B cell (primary cell): ENCODE measurements at regions not wholly inside any gene's neighbourhood (a gene's known extent, or its start where the extent isn't known, plus 50 kb on each side); places are given as distances from the start of the nearest gene placed in this dataset.

ENCODE experiments used
- ATAC-seq: fragments of 200-7000 bp; cut with Tn5 transposase; one replicate; pipeline ENCODE4 v1.10.0; 2021; ENCODE audit warnings: low read depth, mild to moderate bottlenecking, moderate number of reproducible peaks, moderate library complexity
- CTCF ChIA-PET: fragments of 350-600 bp; sonication (Branson Sonifier 250); formaldehyde crosslinking; loops from one replicate; lab custom pipeline; 2021; ENCODE audit warnings: antibody characterized with exemption, inconsistent platforms; lab: Charles Lee
- POLR2A ChIA-PET: fragments of 350-600 bp; sonication (Branson Sonifier 250); formaldehyde crosslinking; loops from one replicate; lab custom pipeline; 2021; ENCODE audit warnings: antibody characterized with exemption; lab: Charles Lee
- DNase-seq: peaks from one replicate; pipeline ENCODE4 v3.0.0; 2013
- H2AFZ ChIP-seq: 2 replicates; pipeline ENCODE4 v1.6.1; 2012; ENCODE audit warnings: mild to moderate bottlenecking, low read depth, low read length; ENCODE audit not compliant: insufficient read depth, poor library complexity, severe bottlenecking
- H3K27ac ChIP-seq, 2 donors: 1 replicate in 1 of 2; 2 replicates in 1 of 2; pipeline ENCODE4 v1.5.1; 2012 to 2013; ENCODE audit warnings: low read length in 2 of 2, mild to moderate bottlenecking in 2 of 2, moderate library complexity in 1 of 2
- H3K27me3 ChIP-seq, 4 experiments: fragments of 200-600 bp in 1 of 4; sonication (generic) in 1 of 4; replicated peaks in 1 of 4; 1 replicate in 2 of 4; 2 replicates in 2 of 4; pipeline versions ENCODE4 v1.6.1 to v1.7.0; 2013 to 2016; ENCODE audit warnings: low read length in 3 of 4, mild to moderate bottlenecking in 2 of 4, mixed read lengths in 1 of 4, moderate library complexity in 1 of 4; ENCODE audit not compliant: insufficient read depth in 4 of 4, control insufficient read depth in 3 of 4; ENCODE audit errors: control extremely low read depth in 1 of 4
- H3K36me3 ChIP-seq, 2 experiments: replicated peaks in 1 of 2; 1 replicate in 1 of 2; 2 replicates in 1 of 2; pipeline versions ENCODE4 v1.6.1 to v1.7.1; 2013; ENCODE audit warnings: low read length in 1 of 2; ENCODE audit not compliant: insufficient read depth in 2 of 2, control insufficient read depth in 1 of 2; ENCODE audit errors: control extremely low read depth in 1 of 2, extremely low read depth in 1 of 2
- H3K4me1 ChIP-seq, 2 donors: fragments of 200-600 bp in 1 of 2; sonication (generic) in 1 of 2; 1 replicate in 1 of 2; 2 replicates in 1 of 2; pipeline versions ENCODE4 v1.5.1 to v1.6.1; 2013 to 2017; ENCODE audit warnings: low read length in 2 of 2; ENCODE audit not compliant: control insufficient read depth in 2 of 2, insufficient read depth in 2 of 2
- H3K4me2 ChIP-seq: replicated peaks from 2 replicates; pipeline ENCODE3; 2012; ENCODE audit warnings: mild to moderate bottlenecking, low read depth, low read length; ENCODE audit not compliant: poor library complexity, severe bottlenecking
- H3K4me3 ChIP-seq, 5 experiments: fragments of 200-600 bp in 1 of 5; sonication (generic) in 1 of 5; 1 replicate in 3 of 5; 2 replicates in 2 of 5; pipeline versions ENCODE4 v1.5.1 to v1.7.0; 2011 to 2016; ENCODE audit warnings: low read length in 4 of 5, mild to moderate bottlenecking in 4 of 5, low read depth in 2 of 5, control low read depth in 1 of 5, moderate library complexity in 1 of 5; ENCODE audit not compliant: insufficient read depth in 1 of 5; ENCODE audit errors: control extremely low read depth in 1 of 5, extremely low read depth in 1 of 5
- H3K79me2 ChIP-seq: fragments of 200-600 bp; sonication (generic); one replicate; pipeline ENCODE4 v1.6.0; 2016; ENCODE audit warnings: low read length; ENCODE audit not compliant: control insufficient read depth, insufficient read depth
- H3K9ac ChIP-seq: fragments of 200-600 bp; sonication (generic); 2 replicates; pipeline ENCODE4 v1.6.1; 2017; ENCODE audit warnings: mild to moderate bottlenecking, low read length, moderate library complexity
- H3K9me3 ChIP-seq, 3 donors: one replicate each; pipeline versions ENCODE4 v1.6.1 to v1.7.1; 2013; ENCODE audit warnings: low read length in 2 of 3; ENCODE audit not compliant: control insufficient read depth in 2 of 3, insufficient read depth in 1 of 3; ENCODE audit errors: control extremely low read depth in 1 of 3
- H4K20me1 ChIP-seq: 2 replicates; pipeline ENCODE4 v1.6.0; 2012; ENCODE audit warnings: mild to moderate bottlenecking, low read length; ENCODE audit not compliant: insufficient read depth, control insufficient read depth, poor library complexity, severe bottlenecking
- H3K27ac Mint-ChIP-seq: one replicate; pipeline ENCODE4 v1.8.0; 2021; ENCODE audit warnings: mixed read lengths
- H3K27me3 Mint-ChIP-seq: one replicate; pipeline ENCODE4 v1.8.0; 2021; ENCODE audit warnings: mixed read lengths
- H3K4me1 Mint-ChIP-seq: one replicate; pipeline ENCODE4 v1.8.0; 2021; ENCODE audit warnings: mixed read lengths
- H3K4me3 Mint-ChIP-seq: one replicate; pipeline ENCODE4 v1.8.0; 2021; ENCODE audit warnings: mixed read lengths
- H3K9me3 Mint-ChIP-seq: one replicate; pipeline ENCODE4 v1.8.0; 2022; ENCODE audit warnings: mixed read lengths; ENCODE audit not compliant: insufficient read depth
- EZH2 ChIP-seq: IDR thresholded peaks from 2 replicates; pipeline ENCODE4 v1.6.1; 2012; ENCODE audit warnings: borderline replicate concordance, low read depth, mild to moderate bottlenecking, moderate library complexity, low read length; ENCODE audit not compliant: insufficient read depth, poor library complexity, severe bottlenecking
- WGBS: methylation state at CpG from one replicate; pipeline ENCODE4 v1.1.5; 2013; ENCODE audit warnings: missing lambda C conversion rate; ENCODE audit not compliant: insufficient coverage; 5-methylcytosine and 5-hydroxymethylcytosine counted together
- intact Hi-C: fragments of 100-400 bp; cut with micrococcal nuclease; formaldehyde crosslinking; loops from one replicate; pipeline ENCODE4 v1.10.0; 2022
- TF ChIP-seq, protein P1 (sequence below): fragments of 200-600 bp; IDR thresholded peaks from one replicate; pipeline ENCODE4 v1.8.0; 2022; ENCODE audit warnings: antibody characterized with exemption, mild to moderate bottlenecking

DNA sequence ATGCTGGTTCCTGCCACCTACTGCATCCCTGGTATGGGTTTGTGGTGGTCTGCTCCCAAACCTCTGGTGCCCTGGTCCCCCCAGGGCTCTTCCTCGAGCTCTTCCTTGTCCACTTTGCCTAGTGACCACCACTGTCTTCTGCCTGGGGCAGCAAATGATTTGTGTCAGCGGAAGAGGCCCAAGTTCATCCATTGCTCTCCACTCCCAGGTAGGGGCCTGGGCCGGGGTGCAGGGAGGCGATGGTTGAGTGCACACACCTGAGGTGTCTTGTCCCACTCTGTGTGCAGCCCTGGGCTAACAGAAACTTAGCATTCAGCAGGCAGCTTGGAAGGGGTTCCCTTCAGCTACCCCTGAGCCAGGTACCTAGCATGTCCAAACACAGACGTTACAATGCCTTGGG lies 75.6 kb upstream of the SOX3 start:
- no peak overlapping the region for H3K4me3 ChIP-seq
- Mint-ChIP-seq H3K9me3 (no peaks in the 10 kb centered on the region), H3K27me3 (no peaks in the 10 kb centered on the region), H3K27ac (no peak overlapping the region), H3K4me3 (no peak overlapping the region), H3K4me1 (no peaks in the 10 kb centered on the region)
- H3K4me2 ChIP-seq, result no peak overlapping the region
- intact Hi-C loops, result no loop called here
- CTCF ChIA-PET, result no interaction called here
- H3K27me3 ChIP-seq, result no peaks in the 10 kb centered on the region
- no peaks in the 10 kb centered on the region for H4K20me1 ChIP-seq
- no peak overlapping the region for H3K9ac ChIP-seq
- H3K79me2 ChIP-seq, result no peaks in the 10 kb centered on the region
- WGBS, result 30% methylated on average over 2 of the region's 5 CpGs
- no peaks in the 10 kb centered on the region for H3K4me1 ChIP-seq
- POLR2A ChIA-PET, result no interaction called here
- H3K27ac ChIP-seq, result no peak overlapping the region
- no peak for ATAC-seq
- DNase-seq, result no peak
- TF ChIP-seq EZH2, result no peak
- TF ChIP-seq, protein P1, sequence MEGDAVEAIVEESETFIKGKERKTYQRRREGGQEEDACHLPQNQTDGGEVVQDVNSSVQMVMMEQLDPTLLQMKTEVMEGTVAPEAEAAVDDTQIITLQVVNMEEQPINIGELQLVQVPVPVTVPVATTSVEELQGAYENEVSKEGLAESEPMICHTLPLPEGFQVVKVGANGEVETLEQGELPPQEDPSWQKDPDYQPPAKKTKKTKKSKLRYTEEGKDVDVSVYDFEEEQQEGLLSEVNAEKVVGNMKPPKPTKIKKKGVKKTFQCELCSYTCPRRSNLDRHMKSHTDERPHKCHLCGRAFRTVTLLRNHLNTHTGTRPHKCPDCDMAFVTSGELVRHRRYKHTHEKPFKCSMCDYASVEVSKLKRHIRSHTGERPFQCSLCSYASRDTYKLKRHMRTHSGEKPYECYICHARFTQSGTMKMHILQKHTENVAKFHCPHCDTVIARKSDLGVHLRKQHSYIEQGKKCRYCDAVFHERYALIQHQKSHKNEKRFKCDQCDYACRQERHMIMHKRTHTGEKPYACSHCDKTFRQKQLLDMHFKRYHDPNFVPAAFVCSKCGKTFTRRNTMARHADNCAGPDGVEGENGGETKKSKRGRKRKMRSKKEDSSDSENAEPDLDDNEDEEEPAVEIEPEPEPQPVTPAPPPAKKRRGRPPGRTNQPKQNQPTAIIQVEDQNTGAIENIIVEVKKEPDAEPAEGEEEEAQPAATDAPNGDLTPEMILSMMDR, result no peak
- H3K9me3 ChIP-seq, result no peaks in the 10 kb centered on the region
- H3K36me3 ChIP-seq, result no peaks in the 10 kb centered on the region
- no peak overlapping the region for H2AFZ ChIP-seq

DNA sequence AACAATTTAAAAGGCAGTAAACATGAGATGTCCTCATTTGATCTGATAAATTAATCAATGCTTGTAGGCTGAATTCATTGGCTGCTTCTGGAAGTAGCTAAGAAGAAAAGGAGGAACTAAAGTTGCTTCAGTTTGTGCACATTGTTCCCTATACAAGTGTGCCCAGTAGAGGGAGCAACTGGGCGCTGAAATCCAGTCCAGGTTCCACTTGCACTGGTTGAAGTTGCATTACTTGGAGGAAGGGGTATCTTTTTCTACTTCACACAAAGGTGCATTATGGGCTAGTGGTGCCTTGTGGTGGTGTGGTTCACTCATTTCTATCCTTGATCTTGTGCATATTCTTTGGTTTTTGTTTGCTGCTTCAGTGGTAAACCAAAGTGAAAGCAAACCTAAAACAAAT lies 67.9 kb upstream of the SOX3 start:
- no peak overlapping the region for H3K27ac ChIP-seq
- no peak overlapping the region for H3K4me3 Mint-ChIP-seq
- no peak overlapping the region for H2AFZ ChIP-seq
- intact Hi-C loops, result no loop called here
- H3K27ac Mint-ChIP-seq, result no peak overlapping the region
- H3K27me3 Mint-ChIP-seq, result no peaks in the 10 kb centered on the region
- CTCF ChIA-PET, result no interaction called here
- ATAC-seq, result no peak
- WGBS, result no CpG with 5 or more reads among the region's 1 CpG
- H3K4me1 ChIP-seq, result no peaks in the 10 kb centered on the region
- no peaks in the 10 kb centered on the region for H3K36me3 ChIP-seq
- H3K27me3 ChIP-seq, result no peaks in the 10 kb centered on the region
- H4K20me1 ChIP-seq, result no peaks in the 10 kb centered on the region
- no peaks in the 10 kb centered on the region for H3K9me3 Mint-ChIP-seq
- no peak for DNase-seq
- TF ChIP-seq EZH2, result no peak
- TF ChIP-seq, protein P1, result peak; percentile 23
- H3K4me2 ChIP-seq, result no peak overlapping the region
- POLR2A ChIA-PET, result no interaction called here
- H3K9me3 ChIP-seq, result no peaks in the 10 kb centered on the region
- no peaks in the 10 kb centered on the region for H3K4me1 Mint-ChIP-seq
- H3K4me3 ChIP-seq, result no peak overlapping the region
- no peaks in the 10 kb centered on the region for H3K79me2 ChIP-seq
- no peak overlapping the region for H3K9ac ChIP-seq
